SU-DHL-6 (cell line): ENCODE measurements at regions not wholly inside any gene's neighbourhood (a gene's known extent, or its start where the extent isn't known, plus 50 kb on each side); places are given as distances from the start of the nearest gene placed in this dataset.
A peak's percentile ranks its signal among the peaks of the same experiment; 100 is the strongest.
"Not testable (repeated sequence)": the region's sequence is repeated elsewhere in the genome, so short reads cannot be mapped to it uniquely, and the experiment has no call there.

Experiments used
- H2AFZ ChIP-seq: fragments of 200-600 bp; sonication (generic); 2 replicates; pipeline ENCODE4 v1.6.1; 2014; ENCODE audit warnings: low read depth, mild to moderate bottlenecking, moderate library complexity, mixed read lengths, antibody characterized with exemption, low read length; ENCODE audit not compliant: severe bottlenecking
- H3F3A ChIP-seq: fragments of 200-600 bp; shearing (Covaris generic); 2 replicates; pipeline ENCODE4 v1.6.0; 2016; ENCODE audit warnings: antibody characterized with exemption, mild to moderate bottlenecking; ENCODE audit not compliant: insufficient read depth
- H3K27ac ChIP-seq: fragments of 200-600 bp; sonication (generic); 2 replicates; pipeline ENCODE4 v1.5.1; 2016; ENCODE audit warnings: low read depth, mild to moderate bottlenecking, low read length, moderate library complexity, mixed read lengths
- H3K27me3 ChIP-seq: fragments of 200-600 bp; sonication (generic), shearing (Covaris generic); 2 replicates; pipeline ENCODE4 v1.6.0; 2014; ENCODE audit warnings: mild to moderate bottlenecking, low read length
- H3K36me3 ChIP-seq: fragments of 200-600 bp; sonication (generic); 2 replicates; pipeline ENCODE4 v1.6.1; 2014; ENCODE audit warnings: mild to moderate bottlenecking, low read length, mixed read lengths
- H3K4me2 ChIP-seq: fragments of 300-600, 200-600 bp; shearing (Covaris generic), sonication (generic); 2 replicates; pipeline ENCODE4 v1.6.0; 2014; ENCODE audit warnings: low read length, low read depth, mild to moderate bottlenecking; ENCODE audit not compliant: poor library complexity, severe bottlenecking
- H3K4me3 ChIP-seq: fragments of 200-600 bp; sonication (generic); 2 replicates; pipeline ENCODE4 v1.5.1; 2014; ENCODE audit warnings: antibody characterized with exemption, low read length, mild to moderate bottlenecking, mixed read lengths; ENCODE audit not compliant: insufficient read depth, poor library complexity, severe bottlenecking
- H3K79me2 ChIP-seq: fragments of 200-600 bp; sonication (generic); 2 replicates; pipeline ENCODE4 v1.6.1; 2014; ENCODE audit warnings: mild to moderate bottlenecking, low read length, moderate library complexity; ENCODE audit not compliant: insufficient read depth
- H3K9ac ChIP-seq: fragments of 200-600 bp; sonication (generic); 2 replicates; pipeline ENCODE4 v1.7.0; 2014; ENCODE audit warnings: mild to moderate bottlenecking, low read length
- H3K9me2 ChIP-seq: fragments of 200-600 bp; sonication (generic); replicated peaks from 2 replicates; pipeline ENCODE4 v1.6.1; 2014; ENCODE audit warnings: low read length; ENCODE audit not compliant: insufficient read depth
- H3K9me3 ChIP-seq: fragments of 200-600 bp; sonication (generic); 2 replicates; pipeline ENCODE4 v1.6.1; 2014; ENCODE audit warnings: low read length, mixed read lengths; ENCODE audit not compliant: insufficient read depth
- H4K20me1 ChIP-seq: fragments of 200-600 bp; sonication (generic); 2 replicates; pipeline ENCODE4 v1.6.1; 2014; ENCODE audit warnings: low read depth, mild to moderate bottlenecking, antibody characterized with exemption, low read length, moderate library complexity, mixed read lengths
- EZH2phosphoT487 ChIP-seq: fragments of 200-600 bp; sonication (generic), shearing (Covaris generic); conservative IDR thresholded peaks from 2 replicates; pipeline ENCODE4 v1.6.1; 2018; ENCODE audit warnings: mild to moderate bottlenecking, antibody characterized with exemption, low read length, moderate library complexity, mixed read lengths
- TF ChIP-seq, protein P1 (sequence below): fragments of 200-600 bp; sonication (generic); IDR thresholded peaks from one replicate; pipeline ENCODE4 v1.5.1; 2017; ENCODE audit warnings: antibody characterized with exemption, mild to moderate bottlenecking, low read length, moderate library complexity; ENCODE audit not compliant: insufficient read depth, poor library complexity, severe bottlenecking

DNA sequence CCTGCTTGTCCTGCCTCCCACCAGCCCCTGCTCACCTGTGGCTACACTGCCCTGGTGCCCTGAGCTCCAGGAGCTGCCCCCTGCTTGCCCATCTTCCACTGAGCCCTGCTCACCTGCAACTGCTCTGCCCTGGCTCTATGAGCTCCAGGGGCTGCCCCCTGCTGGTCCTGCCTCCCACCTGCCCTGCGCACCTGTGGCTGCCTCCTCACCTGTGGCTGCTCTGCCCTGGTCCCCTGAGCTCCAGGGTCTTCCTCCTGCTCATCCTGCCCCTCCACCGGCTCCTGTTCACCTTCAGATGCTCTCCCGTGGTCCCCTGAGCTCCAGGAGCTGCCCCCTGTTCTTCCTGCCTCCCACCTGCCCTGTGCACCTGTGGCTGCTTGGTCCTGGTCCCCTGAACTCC lies 247.6 kb downstream of the TMEM121 start:
- H3K4me3 ChIP-seq = peak overlapping the region; percentile 65
- H2AFZ ChIP-seq = no peak overlapping the region
- H3K9me2 ChIP-seq = no peaks in the 10 kb centered on the region
- no peaks in the 10 kb centered on the region for H4K20me1 ChIP-seq
- peaks cover 2% of the 10 kb centered on the region; the same call in 1 of the 2 replicates for H3K36me3 ChIP-seq
- H3K79me2 ChIP-seq = peaks cover 19% of the 10 kb centered on the region
- TF ChIP-seq, protein P1, sequence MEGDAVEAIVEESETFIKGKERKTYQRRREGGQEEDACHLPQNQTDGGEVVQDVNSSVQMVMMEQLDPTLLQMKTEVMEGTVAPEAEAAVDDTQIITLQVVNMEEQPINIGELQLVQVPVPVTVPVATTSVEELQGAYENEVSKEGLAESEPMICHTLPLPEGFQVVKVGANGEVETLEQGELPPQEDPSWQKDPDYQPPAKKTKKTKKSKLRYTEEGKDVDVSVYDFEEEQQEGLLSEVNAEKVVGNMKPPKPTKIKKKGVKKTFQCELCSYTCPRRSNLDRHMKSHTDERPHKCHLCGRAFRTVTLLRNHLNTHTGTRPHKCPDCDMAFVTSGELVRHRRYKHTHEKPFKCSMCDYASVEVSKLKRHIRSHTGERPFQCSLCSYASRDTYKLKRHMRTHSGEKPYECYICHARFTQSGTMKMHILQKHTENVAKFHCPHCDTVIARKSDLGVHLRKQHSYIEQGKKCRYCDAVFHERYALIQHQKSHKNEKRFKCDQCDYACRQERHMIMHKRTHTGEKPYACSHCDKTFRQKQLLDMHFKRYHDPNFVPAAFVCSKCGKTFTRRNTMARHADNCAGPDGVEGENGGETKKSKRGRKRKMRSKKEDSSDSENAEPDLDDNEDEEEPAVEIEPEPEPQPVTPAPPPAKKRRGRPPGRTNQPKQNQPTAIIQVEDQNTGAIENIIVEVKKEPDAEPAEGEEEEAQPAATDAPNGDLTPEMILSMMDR = no peak
- no peak for TF ChIP-seq EZH2phosphoT487
- H3K9me3 ChIP-seq = no peaks in the 10 kb centered on the region
- peak overlapping the region; percentile 97 for H3K27ac ChIP-seq
- H3F3A ChIP-seq = no peaks in the 10 kb centered on the region
- H3K4me2 ChIP-seq = peak overlapping the region; percentile 65
- no peaks in the 10 kb centered on the region for H3K27me3 ChIP-seq
- H3K9ac ChIP-seq = peak overlapping the region; percentile 97

DNA sequence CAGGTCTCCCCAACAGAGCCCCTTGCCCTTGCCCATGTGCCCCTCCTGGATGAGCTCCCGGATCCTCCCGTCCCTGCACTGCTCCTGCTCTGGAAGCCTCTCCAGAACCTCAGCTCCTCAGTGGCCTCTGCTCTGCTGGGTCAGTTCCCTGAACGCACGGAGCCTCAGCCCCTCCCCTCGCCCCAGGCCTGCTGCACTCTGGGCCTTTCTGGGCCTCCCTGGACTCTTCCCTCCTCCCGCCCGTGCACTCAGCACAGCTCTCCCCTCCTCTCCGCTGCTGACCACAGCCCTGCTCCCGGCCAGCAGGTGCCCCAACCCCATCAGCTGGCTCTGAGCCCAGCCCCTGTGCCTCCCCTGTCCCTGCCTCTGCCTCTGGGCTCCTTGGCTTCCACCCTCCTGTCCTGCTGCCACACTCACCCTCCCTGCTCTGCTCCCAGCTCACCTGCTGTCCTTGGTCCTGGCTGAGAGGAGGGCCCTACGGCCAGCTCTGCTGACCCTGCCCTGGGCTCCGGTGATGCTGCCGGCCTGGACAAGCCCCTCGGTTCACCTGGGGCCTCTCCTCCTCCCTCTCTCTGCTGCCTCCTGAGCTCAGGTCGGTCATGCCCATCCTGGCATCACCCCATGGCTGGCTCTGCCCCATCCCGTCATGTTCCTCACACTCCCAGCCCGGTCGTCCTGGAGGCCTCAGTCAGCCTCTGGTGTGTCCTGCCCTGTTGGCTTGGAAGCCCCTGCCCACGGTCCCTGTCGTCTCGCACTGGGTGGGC lies 248.4 kb downstream of the TMEM121 start:
- peaks cover 19% of the 10 kb centered on the region for H3K79me2 ChIP-seq
- peak overlapping the region; percentile 97 for H3K27ac ChIP-seq
- not testable (repeated sequence) for H3F3A ChIP-seq, H3K36me3 ChIP-seq, H4K20me1 ChIP-seq, H3K27me3 ChIP-seq, H3K9me2 ChIP-seq, H3K9me3 ChIP-seq, H2AFZ ChIP-seq
- H3K4me2 ChIP-seq = peak overlapping the region; percentile 65
- H3K9ac ChIP-seq = peak overlapping the region; percentile 97
- H3K4me3 ChIP-seq = peak overlapping the region; percentile 74

DNA sequence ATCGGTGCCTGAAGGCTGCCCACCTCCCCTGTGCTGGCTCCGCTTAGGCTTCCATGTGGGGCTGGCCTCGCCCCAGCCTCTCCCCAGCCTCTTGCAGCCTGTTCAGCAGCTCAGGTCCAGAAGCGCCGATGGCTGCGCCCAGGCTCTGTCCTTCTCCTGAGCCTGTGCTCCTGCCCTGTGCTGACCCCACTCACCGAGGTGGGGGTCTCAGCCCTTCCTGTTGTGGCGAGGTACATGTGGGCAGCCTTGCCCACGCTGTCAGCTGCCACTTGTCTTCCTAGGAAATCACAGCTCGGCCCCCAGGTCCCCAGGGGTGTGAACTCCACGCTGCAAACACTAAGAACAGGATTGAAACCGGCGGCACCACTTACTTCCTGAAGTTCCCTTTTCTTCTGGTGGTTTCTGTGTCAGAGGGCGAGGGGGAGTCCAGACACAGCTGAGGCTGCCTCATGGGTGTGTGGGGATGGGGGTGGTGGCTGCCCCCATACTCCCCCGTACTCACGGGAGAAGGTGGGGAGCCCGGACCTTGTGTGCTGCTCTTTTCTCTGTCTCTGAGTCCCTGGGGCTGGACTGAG lies 249.1 kb downstream of the TMEM121 start:
- peak overlapping the region; percentile 97 for H3K9ac ChIP-seq
- H4K20me1 ChIP-seq, H3K27me3 ChIP-seq, H3K36me3 ChIP-seq, H3K9me3 ChIP-seq, H2AFZ ChIP-seq, H3K9me2 ChIP-seq, H3F3A ChIP-seq: not testable (repeated sequence)
- peak overlapping the region; percentile 65 for H3K4me2 ChIP-seq
- H3K79me2 ChIP-seq = peaks cover 19% of the 10 kb centered on the region
- H3K4me3 ChIP-seq = peak overlapping the region; percentile 74
- H3K27ac ChIP-seq = peak overlapping the region; percentile 97

DNA sequence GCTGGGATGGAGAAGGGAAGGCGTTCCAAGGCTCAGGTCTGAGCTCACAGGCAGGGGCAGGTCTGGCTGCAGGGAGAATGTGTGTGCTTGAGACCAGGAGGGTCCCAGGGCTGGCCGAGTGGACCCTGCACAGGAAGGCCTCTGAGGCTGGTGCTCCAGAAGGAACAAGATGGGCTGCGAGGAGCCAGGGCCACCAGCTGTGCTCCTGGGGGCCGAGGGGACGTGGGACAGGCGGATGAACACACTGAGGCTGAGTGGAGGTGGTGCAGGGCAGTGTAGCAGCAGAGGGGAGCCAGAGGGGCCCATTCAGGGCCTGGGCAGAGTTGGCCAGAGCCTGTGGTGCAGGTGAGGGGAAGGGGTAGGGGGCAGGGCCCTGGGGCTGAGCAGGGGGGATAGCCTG lies 249.7 kb downstream of the TMEM121 start:
- peaks cover 19% of the 10 kb centered on the region for H3K79me2 ChIP-seq
- not testable (repeated sequence) for H2AFZ ChIP-seq, H3F3A ChIP-seq, H3K9me3 ChIP-seq, H3K36me3 ChIP-seq, H3K9me2 ChIP-seq, H4K20me1 ChIP-seq, H3K27me3 ChIP-seq
- peak overlapping the region; percentile 65 for H3K4me2 ChIP-seq
- H3K27ac ChIP-seq = peak overlapping the region; percentile 97
- peak overlapping the region; percentile 74 for H3K4me3 ChIP-seq
- peak overlapping the region; percentile 97 for H3K9ac ChIP-seq

DNA sequence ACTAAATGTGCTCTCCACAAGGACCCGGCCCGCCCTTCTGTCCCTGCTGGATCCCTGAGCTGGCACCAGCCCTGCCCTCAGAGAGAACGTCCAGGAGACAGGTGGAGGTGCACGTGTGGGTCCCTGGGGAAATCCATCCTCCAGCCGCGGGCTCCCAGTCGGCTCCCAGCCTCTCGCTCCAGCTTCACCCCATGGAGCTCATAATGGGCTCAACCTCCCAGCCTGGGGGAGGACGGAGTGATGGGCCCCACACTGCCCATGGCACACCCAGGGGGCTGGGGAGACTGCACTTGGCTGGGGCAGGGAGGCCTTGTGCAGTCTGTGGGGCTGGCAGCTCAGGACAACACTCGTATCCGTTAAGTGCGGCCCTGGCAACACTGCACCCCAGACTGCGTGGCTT lies 250.5 kb downstream of the TMEM121 start:
- H3F3A ChIP-seq = no peaks in the 10 kb centered on the region; the same call in 1 of the 2 replicates
- H3K9ac ChIP-seq = peak overlapping the region; percentile 97
- TF ChIP-seq, protein P1 = no peak
- no peak for TF ChIP-seq EZH2phosphoT487
- H3K27ac ChIP-seq = peak overlapping the region; percentile 97
- no peak overlapping the region for H2AFZ ChIP-seq
- no peaks in the 10 kb centered on the region for H3K9me2 ChIP-seq
- peak overlapping the region; percentile 36 for H3K4me3 ChIP-seq
- no peaks in the 10 kb centered on the region for H4K20me1 ChIP-seq
- H3K79me2 ChIP-seq = peaks cover 19% of the 10 kb centered on the region
- H3K4me2 ChIP-seq = peak overlapping the region; percentile 65
- peaks cover 2% of the 10 kb centered on the region; the same call in 1 of the 2 replicates for H3K36me3 ChIP-seq
- no peaks in the 10 kb centered on the region; the same call in 1 of the 2 replicates for H3K9me3 ChIP-seq
- no peaks in the 10 kb centered on the region for H3K27me3 ChIP-seq
